ENCODE measurements at regions not wholly inside any gene's neighbourhood (a gene's known extent, or its start where the extent isn't known, plus 50 kb on each side); places are given as distances from the start of the nearest gene placed in this dataset.

DNA sequence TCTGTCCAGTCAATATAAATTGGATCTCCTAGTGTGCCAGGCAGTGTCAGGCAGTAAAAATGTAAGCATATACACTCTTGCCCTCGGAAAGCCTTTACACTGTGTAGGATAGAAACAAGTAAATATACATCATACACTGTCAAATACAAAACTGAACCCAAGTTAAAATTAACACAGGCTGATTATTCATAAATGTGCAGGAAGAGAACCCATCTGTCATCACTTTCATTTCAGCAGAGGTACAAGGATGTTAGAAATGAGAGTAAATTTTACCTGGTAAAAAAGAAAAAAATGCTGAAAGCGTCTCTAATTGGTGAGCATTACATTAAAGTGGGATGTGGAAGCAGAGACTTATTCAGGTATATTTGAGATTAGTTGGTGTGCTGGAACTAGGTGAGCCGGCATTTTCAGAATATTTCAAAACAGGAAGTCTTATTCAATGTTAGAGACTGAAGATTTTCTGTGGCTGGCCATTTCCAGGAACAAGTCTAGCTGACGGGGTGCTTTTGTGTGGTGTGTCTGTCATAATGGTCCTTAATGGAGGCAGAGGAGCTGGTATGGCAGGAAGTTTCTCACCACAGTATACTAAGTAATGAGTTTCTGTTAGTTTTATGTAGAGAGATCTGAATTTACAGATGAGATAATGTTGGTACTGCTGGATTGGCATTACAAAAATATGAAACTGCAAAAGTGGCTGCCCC is 192.6 kb downstream of the CASP12 start:
- H4K5ac ChIP-seq (ENCODE audit: insufficient read length, low read depth, low read length) = no peak overlapping the region
- FAIRE-seq (no peak), DNase-seq (ENCODE audit: low read depth in 1 of 2, low spot score in 2 of 2) (no peak)
- no peak overlapping the region for H3K27ac ChIP-seq (ENCODE audit: low read depth, low read length)
- H3K56ac ChIP-seq (replicated peaks; ENCODE audit: insufficient read length, low read depth, low read length) = no peak overlapping the region
- ChIA-PET CTCF (ENCODE audit: partially characterized antibody) (interaction anchor here (0.7 kb wide), 1 partner anchor 8 kb away, joined by 3 read pairs; no protein-coding TSS in a partner anchor), POLR2A (ENCODE audit: partially characterized antibody) (no interaction called here)
- H3K36me3 ChIP-seq (ENCODE audit: control insufficient read depth in 2 of 4, insufficient read depth in 4 of 4, low read length in 3 of 4) = no peaks in the 10 kb centered on the region
- no peaks in the 10 kb centered on the region for H3K4me1 ChIP-seq (replicated peaks in 1 of 4; ENCODE audit: control insufficient read depth in 3 of 4, insufficient read depth in 4 of 4, low read length in 3 of 4)
- 86% methylated on average over 4 of the region's 4 CpGs; no CpG with 5 or more reads in 1 of the 2 experiments for WGBS, 2 experiments (ENCODE audit: extremely low coverage in 1 of 2, insufficient coverage in 1 of 2, insufficient read length in 1 of 2, insufficient replicate concordance in 2 of 2, low coverage in 1 of 2, low lambda C conversion rate in 2 of 2, missing lambda C conversion rate in 1 of 2)
- H2BK12ac ChIP-seq (ENCODE audit: low read depth, low read length) = no peak overlapping the region
- H2BK5ac ChIP-seq (ENCODE audit: low read depth, low read length) = no peak overlapping the region
- H3K79me1 ChIP-seq (ENCODE audit: low read depth, low read length) = no peaks in the 10 kb centered on the region
- H2BK120ac ChIP-seq (replicated peaks; ENCODE audit: low read depth, low read length) = no peak overlapping the region
- no peaks in the 10 kb centered on the region for H3K23me2 ChIP-seq (ENCODE audit: low read depth, low read length)
- 0 out of 2 replicates have a peak overlapping the region, but pooled peaks have one; percentile 28 for H2AFZ ChIP-seq (ENCODE audit: low read length)
- H3K23ac ChIP-seq (ENCODE audit: insufficient read length) = no peak overlapping the region
- no peak overlapping the region for H3K9ac ChIP-seq (replicated peaks in 1 of 4; ENCODE audit: extremely low read depth in 1 of 4, low read depth in 3 of 4, low read length in 3 of 4)
- no peak overlapping the region for H3K4me3 ChIP-seq (ENCODE audit: extremely low read depth in 1 of 4, insufficient read depth in 2 of 4, low read depth in 3 of 4, low read length in 4 of 4)
- no peak overlapping the region for H2AK5ac ChIP-seq (ENCODE audit: low read depth, low read length)
- H3K4me2 ChIP-seq (ENCODE audit: insufficient read depth in 1 of 2, low read depth in 2 of 2, low read length in 2 of 2) = no peak overlapping the region
- H3K9me3 ChIP-seq (ENCODE audit: insufficient read depth in 2 of 2, low read depth in 1 of 2, low read length in 1 of 2) = no peaks in the 10 kb centered on the region
- no peak overlapping the region for H3K14ac ChIP-seq (ENCODE audit: insufficient read length)
- H3K4ac ChIP-seq (replicated peaks; ENCODE audit: insufficient read length, low read depth, low read length) = no peak overlapping the region
- H2BK20ac ChIP-seq (ENCODE audit: low read length) = no peak overlapping the region
- H3K79me2 ChIP-seq (ENCODE audit: control insufficient read depth in 1 of 2, insufficient read depth in 2 of 2, low read length in 2 of 2) = no peaks in the 10 kb centered on the region
- no peak overlapping the region for H4K91ac ChIP-seq (replicated peaks; ENCODE audit: insufficient read length, low read length)
- H4K8ac ChIP-seq (ENCODE audit: extremely low read depth, insufficient read depth, low read length) = no peak overlapping the region
- no peaks in the 10 kb centered on the region for H3K27me3 ChIP-seq (replicated peaks in 1 of 4; ENCODE audit: control insufficient read depth in 3 of 4, extremely low read depth in 1 of 4, insufficient read depth in 3 of 4, low read length in 3 of 4)
- no peak overlapping the region for H3K18ac ChIP-seq (ENCODE audit: extremely low read depth, low read length)
- H4K20me1 ChIP-seq (replicated peaks in 1 of 2; ENCODE audit: control insufficient read depth in 1 of 2, insufficient read depth in 2 of 2, low read length in 2 of 2) = no peaks in the 10 kb centered on the region
- no peak overlapping the region for H2BK15ac ChIP-seq (ENCODE audit: low read length)
- TF ChIP-seq CTBP2 (IDR thresholded peaks at IDR 0.05; ENCODE audit: borderline replicate concordance, insufficient read depth, insufficient read length, low read length) = no peak

Measured in H1 (cell line).